ENCODE measurements at regions not wholly inside any gene's neighbourhood (a gene's known extent, or its start where the extent isn't known, plus 50 kb on each side); places are given as distances from the start of the nearest gene placed in this dataset.

GRCh38 chr4:186939226-186939625 lies 215.6 kb upstream of the FAT1 start:
- no peak for TF ChIP-seq TAF1 (IDR thresholded peaks at IDR 0.05; ENCODE audit: borderline replicate concordance, insufficient read depth, low read length)
- TF ChIP-seq SIN3A (IDR thresholded peaks at IDR 0.05; ENCODE audit: borderline replicate concordance, insufficient read depth, low read length): no peak
- no peak for TF ChIP-seq POLR2AphosphoS5 (IDR thresholded peaks at IDR 0.05; ENCODE audit: low read depth, low read length)
- TF ChIP-seq, protein P1, sequence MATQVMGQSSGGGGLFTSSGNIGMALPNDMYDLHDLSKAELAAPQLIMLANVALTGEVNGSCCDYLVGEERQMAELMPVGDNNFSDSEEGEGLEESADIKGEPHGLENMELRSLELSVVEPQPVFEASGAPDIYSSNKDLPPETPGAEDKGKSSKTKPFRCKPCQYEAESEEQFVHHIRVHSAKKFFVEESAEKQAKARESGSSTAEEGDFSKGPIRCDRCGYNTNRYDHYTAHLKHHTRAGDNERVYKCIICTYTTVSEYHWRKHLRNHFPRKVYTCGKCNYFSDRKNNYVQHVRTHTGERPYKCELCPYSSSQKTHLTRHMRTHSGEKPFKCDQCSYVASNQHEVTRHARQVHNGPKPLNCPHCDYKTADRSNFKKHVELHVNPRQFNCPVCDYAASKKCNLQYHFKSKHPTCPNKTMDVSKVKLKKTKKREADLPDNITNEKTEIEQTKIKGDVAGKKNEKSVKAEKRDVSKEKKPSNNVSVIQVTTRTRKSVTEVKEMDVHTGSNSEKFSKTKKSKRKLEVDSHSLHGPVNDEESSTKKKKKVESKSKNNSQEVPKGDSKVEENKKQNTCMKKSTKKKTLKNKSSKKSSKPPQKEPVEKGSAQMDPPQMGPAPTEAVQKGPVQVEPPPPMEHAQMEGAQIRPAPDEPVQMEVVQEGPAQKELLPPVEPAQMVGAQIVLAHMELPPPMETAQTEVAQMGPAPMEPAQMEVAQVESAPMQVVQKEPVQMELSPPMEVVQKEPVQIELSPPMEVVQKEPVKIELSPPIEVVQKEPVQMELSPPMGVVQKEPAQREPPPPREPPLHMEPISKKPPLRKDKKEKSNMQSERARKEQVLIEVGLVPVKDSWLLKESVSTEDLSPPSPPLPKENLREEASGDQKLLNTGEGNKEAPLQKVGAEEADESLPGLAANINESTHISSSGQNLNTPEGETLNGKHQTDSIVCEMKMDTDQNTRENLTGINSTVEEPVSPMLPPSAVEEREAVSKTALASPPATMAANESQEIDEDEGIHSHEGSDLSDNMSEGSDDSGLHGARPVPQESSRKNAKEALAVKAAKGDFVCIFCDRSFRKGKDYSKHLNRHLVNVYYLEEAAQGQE (IDR thresholded peaks at IDR 0.05; ENCODE audit: insufficient read depth in 1 of 2, low read depth in 2 of 2, low read length in 2 of 2): no peak
